ENCODE measurements at regions not wholly inside any gene's neighbourhood (a gene's known extent, or its start where the extent isn't known, plus 50 kb on each side); places are given as distances from the start of the nearest gene placed in this dataset.
"Not testable (repeated sequence)": the region's sequence is repeated elsewhere in the genome, so short reads cannot be mapped to it uniquely, and the experiment has no call there.

- Mint-ChIP-seq H3K36me3 (ENCODE audit: unreplicated experiment) (no peaks in the 10 kb centered on the region), H3K27me3 (ENCODE audit: unreplicated experiment) (no peaks in the 10 kb centered on the region), H3K27ac (ENCODE audit: unreplicated experiment) (no peak overlapping the region), H3K4me1 (ENCODE audit: low read depth, unreplicated experiment) (no peaks in the 10 kb centered on the region), H3K9me3 (ENCODE audit: unreplicated experiment) (no peaks in the 10 kb centered on the region), H3K4me3 (ENCODE audit: unreplicated experiment) (no peak overlapping the region)
- no peak for DNase-seq
- TF ChIP-seq, protein P1, sequence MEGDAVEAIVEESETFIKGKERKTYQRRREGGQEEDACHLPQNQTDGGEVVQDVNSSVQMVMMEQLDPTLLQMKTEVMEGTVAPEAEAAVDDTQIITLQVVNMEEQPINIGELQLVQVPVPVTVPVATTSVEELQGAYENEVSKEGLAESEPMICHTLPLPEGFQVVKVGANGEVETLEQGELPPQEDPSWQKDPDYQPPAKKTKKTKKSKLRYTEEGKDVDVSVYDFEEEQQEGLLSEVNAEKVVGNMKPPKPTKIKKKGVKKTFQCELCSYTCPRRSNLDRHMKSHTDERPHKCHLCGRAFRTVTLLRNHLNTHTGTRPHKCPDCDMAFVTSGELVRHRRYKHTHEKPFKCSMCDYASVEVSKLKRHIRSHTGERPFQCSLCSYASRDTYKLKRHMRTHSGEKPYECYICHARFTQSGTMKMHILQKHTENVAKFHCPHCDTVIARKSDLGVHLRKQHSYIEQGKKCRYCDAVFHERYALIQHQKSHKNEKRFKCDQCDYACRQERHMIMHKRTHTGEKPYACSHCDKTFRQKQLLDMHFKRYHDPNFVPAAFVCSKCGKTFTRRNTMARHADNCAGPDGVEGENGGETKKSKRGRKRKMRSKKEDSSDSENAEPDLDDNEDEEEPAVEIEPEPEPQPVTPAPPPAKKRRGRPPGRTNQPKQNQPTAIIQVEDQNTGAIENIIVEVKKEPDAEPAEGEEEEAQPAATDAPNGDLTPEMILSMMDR (IDR thresholded peaks at IDR 0.05; ENCODE audit: partially characterized antibody, unreplicated experiment), result no peak
These were observed 238.1 kb upstream of the MAF start for GRCh38 chr16:79838496-79839259.

GRCh38 chr16:79836144-79836543 is 235.6 kb upstream of the MAF start:
- H3K36me3 Mint-ChIP-seq (ENCODE audit: unreplicated experiment), result no peaks in the 10 kb centered on the region
- no peak overlapping the region for H3K27ac Mint-ChIP-seq (ENCODE audit: unreplicated experiment)
- H3K4me1 Mint-ChIP-seq (ENCODE audit: low read depth, unreplicated experiment), result no peaks in the 10 kb centered on the region
- no peak overlapping the region for H3K4me3 Mint-ChIP-seq (ENCODE audit: unreplicated experiment)
- DNase-seq, result no peak
- H3K27me3 Mint-ChIP-seq (ENCODE audit: unreplicated experiment), result no peaks in the 10 kb centered on the region
- H3K9me3 Mint-ChIP-seq (ENCODE audit: unreplicated experiment), result no peaks in the 10 kb centered on the region
- TF ChIP-seq, protein P1 (IDR thresholded peaks at IDR 0.05; ENCODE audit: partially characterized antibody, unreplicated experiment), result peak; percentile 12

DNA sequence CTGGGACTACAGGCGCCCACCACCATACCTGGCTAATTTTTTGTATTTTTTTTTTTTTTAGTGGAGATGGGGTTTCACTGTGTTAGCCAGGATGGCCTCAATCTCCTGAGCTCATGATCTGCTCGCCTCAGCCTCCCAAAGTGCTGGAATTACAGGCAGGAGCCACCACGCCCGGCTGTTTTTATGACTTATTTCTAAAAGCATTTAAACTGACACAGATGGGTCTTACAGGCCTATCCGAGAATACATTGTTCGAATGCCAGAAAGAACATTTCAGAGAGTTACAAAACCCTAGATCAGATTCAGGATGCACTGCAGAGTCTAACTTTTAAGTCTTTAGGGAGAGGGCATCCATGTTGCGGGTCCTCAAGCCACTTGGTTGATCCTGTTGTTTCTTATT is 234.7 kb upstream of the MAF start:
- H3K27me3 Mint-ChIP-seq (ENCODE audit: unreplicated experiment), result no peaks in the 10 kb centered on the region
- TF ChIP-seq, protein P1 (IDR thresholded peaks at IDR 0.05; ENCODE audit: partially characterized antibody, unreplicated experiment), result no peak
- no peak overlapping the region for H3K27ac Mint-ChIP-seq (ENCODE audit: unreplicated experiment)
- no peaks in the 10 kb centered on the region for H3K36me3 Mint-ChIP-seq (ENCODE audit: unreplicated experiment)
- H3K9me3 Mint-ChIP-seq (ENCODE audit: unreplicated experiment), result no peaks in the 10 kb centered on the region
- H3K4me1 Mint-ChIP-seq (ENCODE audit: low read depth, unreplicated experiment), result no peaks in the 10 kb centered on the region
- DNase-seq, result no peak
- H3K4me3 Mint-ChIP-seq (ENCODE audit: unreplicated experiment), result no peak overlapping the region

DNA sequence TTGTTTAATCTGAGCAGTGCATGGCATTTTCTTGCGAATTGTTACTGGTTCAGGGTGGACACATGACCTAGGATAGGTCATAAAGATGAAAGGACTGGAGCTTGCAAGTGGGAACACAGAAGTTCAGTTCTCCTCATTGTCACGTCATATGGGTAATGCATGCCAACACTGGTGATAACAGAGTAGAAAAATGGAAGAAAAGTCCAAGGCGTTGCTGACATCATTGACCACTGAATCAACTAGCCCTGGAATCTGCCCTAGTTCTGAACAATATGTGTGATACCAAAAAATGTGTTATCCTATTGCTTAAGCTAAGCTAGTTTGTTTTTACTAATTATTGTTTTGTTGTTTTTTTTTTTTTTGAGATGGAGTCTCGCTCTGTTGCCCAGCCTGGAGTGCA is 234.2 kb upstream of the MAF start:
- Mint-ChIP-seq H3K27me3 (ENCODE audit: unreplicated experiment) (no peaks in the 10 kb centered on the region), H3K36me3 (ENCODE audit: unreplicated experiment) (no peaks in the 10 kb centered on the region), H3K9me3 (ENCODE audit: unreplicated experiment) (no peaks in the 10 kb centered on the region), H3K4me1 (ENCODE audit: low read depth, unreplicated experiment) (no peaks in the 10 kb centered on the region), H3K27ac (ENCODE audit: unreplicated experiment) (no peak overlapping the region), H3K4me3 (ENCODE audit: unreplicated experiment) (no peak overlapping the region)
- TF ChIP-seq, protein P1 (IDR thresholded peaks at IDR 0.05; ENCODE audit: partially characterized antibody, unreplicated experiment), result no peak
- no peak for DNase-seq

DNA sequence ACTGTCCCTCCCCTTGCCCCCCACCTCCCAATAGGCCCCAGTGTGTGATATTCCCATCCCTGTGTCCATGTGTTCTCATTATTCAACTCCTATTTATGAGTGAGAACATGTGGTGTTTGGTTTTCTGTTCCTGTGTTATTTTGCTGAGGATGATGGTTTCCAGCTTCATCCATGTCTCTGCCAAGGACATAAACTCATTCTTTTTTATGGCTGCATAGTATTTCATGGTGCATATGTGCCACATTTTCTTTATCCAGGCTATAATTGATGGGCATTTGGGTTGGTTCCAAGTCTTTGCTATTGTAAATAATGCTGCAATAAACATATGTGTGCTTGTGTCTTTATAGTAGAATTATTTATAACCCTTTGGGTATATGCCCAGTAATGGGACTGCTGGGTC is 233.5 kb upstream of the MAF start:
- not testable (repeated sequence) for H3K4me3 Mint-ChIP-seq (ENCODE audit: unreplicated experiment); H3K27ac Mint-ChIP-seq (ENCODE audit: unreplicated experiment); H3K27me3 Mint-ChIP-seq (ENCODE audit: unreplicated experiment); DNase-seq; H3K9me3 Mint-ChIP-seq (ENCODE audit: unreplicated experiment); H3K4me1 Mint-ChIP-seq (ENCODE audit: low read depth, unreplicated experiment); H3K36me3 Mint-ChIP-seq (ENCODE audit: unreplicated experiment)

All from glutamatergic neuron (in vitro differentiated cells).